ENCODE measurements at regions not wholly inside any gene's neighbourhood (a gene's known extent, or its start where the extent isn't known, plus 50 kb on each side); places are given as distances from the start of the nearest gene placed in this dataset.

GRCh38 chr9:13429301-13430190 is 150.1 kb upstream of the MPDZ start:
- DNase-seq: no peak

GRCh38 chr9:13428766-13429165 is 149.3 kb upstream of the MPDZ start:
- DNase-seq: no peak

- no peak for DNase-seq
These were observed 148.1 kb upstream of the MPDZ start for GRCh38 chr9:13427587-13427986.

GRCh38 chr9:13426606-13427005 is 147.1 kb upstream of the MPDZ start:
- no peak for DNase-seq

- DNase-seq: no peak
These were observed 145.4 kb upstream of the MPDZ start for GRCh38 chr9:13424872-13425271.

GRCh38 chr9:13424204-13424603 is 144.7 kb upstream of the MPDZ start:
- no peak for DNase-seq

GRCh38 chr9:13414349-13414748 is 134.9 kb upstream of the MPDZ start:
- DNase-seq: no peak

GRCh38 chr9:13412331-13412730 is 132.8 kb upstream of the MPDZ start:
- no peak for DNase-seq

GRCh38 chr9:13411791-13412190 is 132.3 kb upstream of the MPDZ start:
- DNase-seq: no peak

GRCh38 chr9:13410566-13411031 is 131.1 kb upstream of the MPDZ start:
- DNase-seq: no peak

- no peak for DNase-seq
These were observed 118.2 kb upstream of the MPDZ start for GRCh38 chr9:13397661-13398060.

GRCh38 chr9:13397220-13397619 is 117.7 kb upstream of the MPDZ start:
- DNase-seq: no peak

GRCh38 chr9:13396418-13396817 is 116.9 kb upstream of the MPDZ start:
- no peak for DNase-seq

GRCh38 chr9:13395156-13395555 is 115.7 kb upstream of the MPDZ start:
- no peak for DNase-seq

- no peak for DNase-seq
These were observed 108.7 kb upstream of the MPDZ start for GRCh38 chr9:13388157-13388556.

- DNase-seq: no peak
These were observed 108.2 kb upstream of the MPDZ start for GRCh38 chr9:13387734-13388067.

- no peak for DNase-seq
These were observed 107.6 kb upstream of the MPDZ start for GRCh38 chr9:13386935-13387733.

GRCh38 chr9:13386316-13386715 is 106.8 kb upstream of the MPDZ start:
- no peak for DNase-seq

- DNase-seq: no peak
These were observed 104.4 kb upstream of the MPDZ start for GRCh38 chr9:13383855-13384254.

- no peak for DNase-seq
These were observed 103.7 kb upstream of the MPDZ start for GRCh38 chr9:13383216-13383615.

GRCh38 chr9:13382595-13382994 is 103.1 kb upstream of the MPDZ start:
- no peak for DNase-seq

GRCh38 chr9:13380903-13381302 is 101.4 kb upstream of the MPDZ start:
- no peak for DNase-seq

- DNase-seq: no peak
These were observed 98.7 kb upstream of the MPDZ start for GRCh38 chr9:13378154-13378553.

Data from stimulated activated CD8-positive, alpha-beta memory T cell treated with anti-CD3 and anti-CD28 coated beads, Interleukin-4, amount 100 ng/mL, for 48 hours (primary cell).